GM20000 (cell line): ENCODE measurements at regions not wholly inside any gene's neighbourhood (a gene's known extent, or its start where the extent isn't known, plus 50 kb on each side); places are given as distances from the start of the nearest gene placed in this dataset.

ENCODE experiments used
- DNase-seq: peaks from one replicate; pipeline ENCODE4 v3.0.0; 2012; ENCODE audit warnings: low spot score
- CTCF ChIP-seq: IDR thresholded peaks from 2 replicates; pipeline ENCODE4 v1.5.1; 2012; ENCODE audit warnings: mild to moderate bottlenecking, control low read depth; ENCODE audit errors: extremely low read depth, missing control alignments

GRCh38 chr9:7394002-7394774 lies 405.4 kb downstream of the DMAC1 start:
- DNase-seq, result no peak
- no peak for TF ChIP-seq CTCF

DNA sequence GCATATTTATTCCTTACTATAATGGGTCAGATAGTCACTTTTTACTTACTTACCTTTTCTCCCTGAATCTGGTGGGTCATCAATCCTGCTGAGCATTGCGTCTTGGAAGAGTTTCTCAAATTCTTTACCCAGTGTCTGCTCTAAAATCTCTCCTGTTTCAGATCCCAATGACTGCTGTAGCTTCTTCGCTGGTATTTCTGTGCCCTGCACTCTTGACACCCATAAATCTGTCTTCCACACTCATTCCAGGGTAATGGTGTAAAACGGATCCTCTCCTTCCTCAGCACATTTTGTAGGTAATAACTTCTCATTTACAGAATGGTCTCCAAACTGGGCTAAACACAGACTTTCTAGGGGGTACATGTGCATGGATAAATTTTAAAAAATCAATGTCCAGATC lies 407.4 kb downstream of the DMAC1 start:
- DNase-seq, result no peak
- TF ChIP-seq CTCF, result no peak

GRCh38 chr9:7388755-7389154 lies 410.8 kb downstream of the DMAC1 start:
- TF ChIP-seq CTCF, result no peak
- no peak for DNase-seq

GRCh38 chr9:7387840-7388239 lies 411.7 kb downstream of the DMAC1 start:
- no peak for DNase-seq
- TF ChIP-seq CTCF, result no peak

DNA sequence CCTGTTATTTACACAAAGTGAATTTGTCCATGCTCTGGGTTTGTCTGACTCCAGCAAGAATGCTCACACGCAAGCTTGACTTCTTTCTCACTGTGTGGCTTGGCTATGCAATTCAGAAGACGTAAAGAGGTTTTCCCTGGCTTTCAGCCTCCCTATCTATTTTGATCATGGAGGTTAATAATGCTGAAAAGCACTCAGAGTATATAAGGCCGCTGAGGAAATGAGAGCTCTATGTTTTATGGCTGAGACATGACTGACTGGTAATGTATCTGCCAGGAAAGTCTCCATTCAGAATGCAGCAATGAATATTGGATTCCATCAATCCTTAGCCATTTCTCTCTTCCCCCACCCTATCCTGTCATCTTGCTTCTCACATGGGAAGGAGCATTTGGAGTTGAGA lies 417.3 kb downstream of the DMAC1 start:
- no peak for TF ChIP-seq CTCF
- DNase-seq, result no peak

- no peak for TF ChIP-seq CTCF
These were observed 422.1 kb downstream of the DMAC1 start for GRCh38 chr9:7377489-7377888.

DNA sequence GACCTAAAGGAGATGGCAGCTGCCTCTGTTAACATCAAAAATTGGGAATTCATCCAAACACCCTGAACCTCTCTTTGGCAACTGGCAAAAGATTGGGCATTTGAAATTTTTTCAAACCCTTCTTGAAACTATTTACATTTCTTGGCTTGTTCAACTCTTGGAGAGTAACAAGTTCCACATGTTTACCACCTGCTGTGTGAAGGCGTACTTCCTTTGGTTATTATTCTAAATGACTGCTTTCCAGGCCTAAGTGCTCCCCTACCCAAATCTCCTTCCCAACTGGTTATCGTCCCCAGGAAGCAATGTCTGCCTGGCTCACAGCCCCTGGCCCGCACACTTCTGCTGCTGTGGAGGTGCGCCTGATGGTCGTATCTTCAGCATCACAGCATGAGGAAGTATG lies 422.7 kb downstream of the DMAC1 start:
- DNase-seq, result no peak
- no peak for TF ChIP-seq CTCF

More at GRCh38 chr9:7377489-7377888, 422.1 kb downstream of the DMAC1 start:
- DNase-seq, result no peak
